H1 (cell line): ENCODE measurements at regions not wholly inside any gene's neighbourhood (a gene's known extent, or its start where the extent isn't known, plus 50 kb on each side); places are given as distances from the start of the nearest gene placed in this dataset.

Source experiments
- CTCF ChIA-PET: fragments of 300-600 bp; sonication (Branson Sonifier 250); formaldehyde crosslinking; loops from one replicate; lab custom pipeline; 2021; ENCODE audit not compliant: partially characterized antibody; lab: Charles Lee
- POLR2A ChIA-PET: fragments of 300-600 bp; sonication (Branson Sonifier 250); formaldehyde crosslinking; loops from one replicate; lab custom pipeline; 2021; ENCODE audit warnings: inconsistent platforms; ENCODE audit not compliant: partially characterized antibody; lab: Charles Lee
- DNase-seq, 2 experiments: peaks; one replicate each; pipeline versions ENCODE4 v3.0.0 to v3.0.0-alpha.2; 2010 to 2022; ENCODE audit warnings: low spot score in 2 of 2, low read depth in 1 of 2, mixed read lengths in 1 of 2
- FAIRE-seq: peaks from 2 replicates; lab custom pipeline; 2011; peaks lifted over from hg19 to GRCh38; lab: Jason Lieb, UNC
- H2AFZ ChIP-seq: 2 replicates; pipeline ENCODE4 v1.8.1; 2012; ENCODE audit warnings: low read length, inconsistent platforms
- H2AK5ac ChIP-seq: 2 replicates; pipeline ENCODE4 v1.6.1; 2013; ENCODE audit warnings: low read depth, low read length
- H2BK120ac ChIP-seq: replicated peaks from 2 replicates; pipeline ENCODE3; 2013; ENCODE audit warnings: low read depth, low read length, inconsistent platforms
- H2BK12ac ChIP-seq: 2 replicates; pipeline ENCODE4 v1.6.1; 2013; ENCODE audit warnings: low read depth, low read length
- H2BK15ac ChIP-seq: 2 replicates; pipeline ENCODE4 v1.6.1; 2013; ENCODE audit warnings: low read length
- H2BK20ac ChIP-seq: 2 replicates; pipeline ENCODE4 v1.6.1; 2013; ENCODE audit warnings: low read length
- H2BK5ac ChIP-seq: 2 replicates; pipeline ENCODE4 v1.6.1; 2013; ENCODE audit warnings: low read depth, low read length
- H3K14ac ChIP-seq: 2 replicates; pipeline ENCODE4 v1.6.1; 2013; ENCODE audit warnings: inconsistent platforms; ENCODE audit not compliant: insufficient read length
- H3K18ac ChIP-seq: 2 replicates; pipeline ENCODE4 v1.6.1; 2013; ENCODE audit warnings: low read length; ENCODE audit errors: extremely low read depth
- H3K23ac ChIP-seq: 2 replicates; pipeline ENCODE4 v1.6.1; 2013; ENCODE audit warnings: inconsistent platforms; ENCODE audit not compliant: insufficient read length
- H3K23me2 ChIP-seq: 2 replicates; pipeline ENCODE4 v1.6.1; 2013; ENCODE audit warnings: low read depth, low read length
- H3K27ac ChIP-seq: 2 replicates; pipeline ENCODE4 v1.6.1; 2011; ENCODE audit warnings: low read depth, low read length, inconsistent platforms
- H3K27me3 ChIP-seq, 4 experiments: replicated peaks in 1 of 4; 1 replicate in 1 of 4; 2 replicates in 3 of 4; pipeline versions ENCODE4 v1.6.1 to v1.8.1; 2011 to 2013; ENCODE audit warnings: low read length in 3 of 4, mild to moderate bottlenecking in 3 of 4, inconsistent platforms in 2 of 4, mixed read lengths in 2 of 4, moderate library complexity in 1 of 4; ENCODE audit not compliant: control insufficient read depth in 3 of 4, insufficient read depth in 3 of 4; ENCODE audit errors: extremely low read depth in 1 of 4
- H3K36me3 ChIP-seq, 4 experiments: 2 replicates each; pipeline versions ENCODE4 v1.6.1 to v1.8.1; 2011 to 2013; ENCODE audit warnings: mild to moderate bottlenecking in 4 of 4, low read length in 3 of 4, moderate library complexity in 2 of 4, control low read depth in 1 of 4, inconsistent platforms in 1 of 4; ENCODE audit not compliant: insufficient read depth in 4 of 4, control insufficient read depth in 2 of 4
- H3K4ac ChIP-seq: replicated peaks from 2 replicates; pipeline ENCODE3; 2013; ENCODE audit warnings: low read length, low read depth, mixed read lengths, inconsistent platforms; ENCODE audit not compliant: insufficient read length
- H3K4me1 ChIP-seq, 4 experiments: replicated peaks in 1 of 4; 1 replicate in 1 of 4; 2 replicates in 3 of 4; pipeline versions ENCODE4 v1.6.1 to v1.8.1; 2011 to 2013; ENCODE audit warnings: low read length in 3 of 4, inconsistent platforms in 2 of 4, mixed read lengths in 1 of 4; ENCODE audit not compliant: insufficient read depth in 4 of 4, control insufficient read depth in 3 of 4
- H3K4me2 ChIP-seq, 2 experiments: 2 replicates each; pipeline versions ENCODE4 v1.6.1 to v1.8.1; 2011 to 2013; ENCODE audit warnings: low read depth in 2 of 2, low read length in 2 of 2, control low read depth in 1 of 2, inconsistent platforms in 1 of 2, mild to moderate bottlenecking in 1 of 2; ENCODE audit not compliant: insufficient read depth in 1 of 2
- H3K4me3 ChIP-seq, 4 experiments: fragments of 200-600, 300-600 bp in 1 of 4; sonication (generic), shearing (Covaris generic), sonication (Bioruptor Twin) in 1 of 4; 2 replicates each; pipeline versions ENCODE4 v1.5.1 to v1.8.1; 2011 to 2016; ENCODE audit warnings: low read length in 4 of 4, low read depth in 3 of 4, control low read depth in 2 of 4, inconsistent platforms in 2 of 4, mild to moderate bottlenecking in 2 of 4, mixed read lengths in 1 of 4, moderate library complexity in 1 of 4; ENCODE audit not compliant: insufficient read depth in 2 of 4; ENCODE audit errors: extremely low read depth in 1 of 4
- H3K56ac ChIP-seq: replicated peaks from 2 replicates; pipeline ENCODE3; 2013; ENCODE audit warnings: low read depth, mild to moderate bottlenecking, mixed read lengths, low read length, inconsistent platforms; ENCODE audit not compliant: insufficient read length
- H3K79me1 ChIP-seq: 2 replicates; pipeline ENCODE4 v1.6.1; 2013; ENCODE audit warnings: low read depth, low read length, control low read depth
- H3K79me2 ChIP-seq, 2 experiments: 2 replicates each; pipeline versions ENCODE4 v1.6.1 to v1.8.1; 2012 to 2013; ENCODE audit warnings: low read length in 2 of 2, mild to moderate bottlenecking in 2 of 2, inconsistent platforms in 1 of 2; ENCODE audit not compliant: insufficient read depth in 2 of 2, control insufficient read depth in 1 of 2
- H3K9ac ChIP-seq, 4 experiments: replicated peaks in 1 of 4; 1 replicate in 1 of 4; 2 replicates in 3 of 4; pipeline versions ENCODE4 v1.6.1 to v1.8.1; 2011 to 2013; ENCODE audit warnings: low read depth in 3 of 4, low read length in 3 of 4, control low read depth in 2 of 4, mild to moderate bottlenecking in 2 of 4, moderate library complexity in 2 of 4, inconsistent platforms in 1 of 4; ENCODE audit errors: extremely low read depth in 1 of 4
- H3K9me3 ChIP-seq, 2 experiments: 2 replicates each; pipeline versions ENCODE4 v1.6.1 to v1.8.1; 2012 to 2013; ENCODE audit warnings: mild to moderate bottlenecking in 2 of 2, moderate library complexity in 2 of 2, control low read depth in 1 of 2, inconsistent platforms in 1 of 2, low read depth in 1 of 2, low read length in 1 of 2, mixed read lengths in 1 of 2; ENCODE audit not compliant: insufficient read depth in 2 of 2
- H4K20me1 ChIP-seq, 2 experiments: replicated peaks in 1 of 2; 2 replicates each; pipeline versions ENCODE3 to v1.8.1; 2011 to 2013; ENCODE audit warnings: inconsistent platforms in 2 of 2, low read length in 2 of 2, mild to moderate bottlenecking in 1 of 2; ENCODE audit not compliant: insufficient read depth in 2 of 2, control insufficient read depth in 1 of 2
- H4K5ac ChIP-seq: 2 replicates; pipeline ENCODE4 v1.6.1; 2013; ENCODE audit warnings: low read length, low read depth, mixed read lengths, inconsistent platforms; ENCODE audit not compliant: insufficient read length
- H4K8ac ChIP-seq: 2 replicates; pipeline ENCODE4 v1.8.0; 2013; ENCODE audit warnings: mild to moderate bottlenecking, moderate library complexity, low read length, inconsistent platforms; ENCODE audit not compliant: insufficient read depth; ENCODE audit errors: extremely low read depth
- H4K91ac ChIP-seq: replicated peaks from 2 replicates; pipeline ENCODE3; 2013; ENCODE audit warnings: low read length, mixed read lengths, inconsistent platforms; ENCODE audit not compliant: insufficient read length
- ATF2 ChIP-seq: IDR thresholded peaks from 2 replicates; pipeline ENCODE4 v1.6.1; 2012; ENCODE audit warnings: low read length, inconsistent platforms
- E2F6 ChIP-seq: IDR thresholded peaks from 2 replicates; pipeline ENCODE4 v1.6.1; 2012; ENCODE audit warnings: inconsistent platforms
- MAFK ChIP-seq: IDR thresholded peaks from 2 replicates; pipeline ENCODE4 v1.6.1; 2012; ENCODE audit warnings: low read depth, mild to moderate bottlenecking, improper control_type of control experiment, low read length
- MAX ChIP-seq: IDR thresholded peaks from 2 replicates; pipeline ENCODE4 v1.6.1; 2012; ENCODE audit warnings: inconsistent platforms
- SIX5 ChIP-seq: IDR thresholded peaks from 2 replicates; pipeline ENCODE4 v1.6.1; 2011; ENCODE audit warnings: mild to moderate bottlenecking, low read depth, low read length
- SP1 ChIP-seq: IDR thresholded peaks from 2 replicates; pipeline ENCODE4 v1.6.1; 2011; ENCODE audit warnings: low read depth, low read length
- TBP ChIP-seq: IDR thresholded peaks from 2 replicates; pipeline ENCODE4 v1.6.1; 2011; ENCODE audit warnings: low read depth, low read length, improper control_type of control experiment
- TCF12 ChIP-seq: IDR thresholded peaks from 2 replicates; pipeline ENCODE4 v1.6.1; 2011; ENCODE audit warnings: low read depth, mild to moderate bottlenecking, low read length
- WGBS, 2 experiments: shearing (Covaris generic) in 1 of 2; methylation state at CpG; one replicate each; pipeline versions ENCODE4 v1.1.6 to v1.1.7; 2013 to 2015; ENCODE audit warnings: low lambda C conversion rate in 2 of 2, mixed read lengths in 2 of 2, inconsistent platforms in 1 of 2, low coverage in 1 of 2, missing lambda C conversion rate in 1 of 2; ENCODE audit not compliant: insufficient replicate concordance in 2 of 2, insufficient coverage in 1 of 2, insufficient read length in 1 of 2; ENCODE audit errors: extremely low coverage in 1 of 2, missing lambda C conversion rate in 1 of 2; 5-methylcytosine and 5-hydroxymethylcytosine counted together

DNA sequence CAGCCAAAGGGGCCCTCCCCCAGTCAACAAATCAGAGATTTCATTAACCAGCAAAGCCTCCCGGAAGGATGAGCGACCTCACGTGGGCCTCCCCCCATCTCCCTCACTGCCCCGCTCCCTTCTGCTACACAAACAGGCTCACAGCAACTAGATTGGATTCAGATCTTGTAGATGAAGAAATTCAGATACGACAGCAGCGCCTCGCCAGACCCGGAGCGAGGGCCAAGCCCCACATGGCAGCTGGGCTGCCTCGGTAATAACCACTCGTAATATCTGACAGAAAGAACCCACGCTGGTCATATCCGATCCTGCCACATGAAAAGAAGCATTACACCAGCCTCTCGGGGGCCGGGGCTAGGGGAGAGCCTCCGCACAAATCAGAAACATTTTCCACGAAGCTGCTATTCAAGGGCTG, 581.3 kb downstream of the BCOR start:
- ChIA-PET CTCF (interaction anchor here (1.5 kb wide), 1 partner anchor 39 kb away, joined by 8 read pairs; no protein-coding TSS in a partner anchor), POLR2A (no interaction called here)
- no peak for FAIRE-seq

More for the DNA sequence above, 581.3 kb downstream of the BCOR start:
- no peaks in the 10 kb centered on the region for H4K20me1 ChIP-seq
- H3K56ac ChIP-seq, result no peak overlapping the region
- H2AK5ac ChIP-seq, result no peak overlapping the region
- H3K4me3 ChIP-seq, result no peak overlapping the region
- no peak overlapping the region for H3K9ac ChIP-seq
- DNase-seq, result no peak
- no peak overlapping the region for H3K23ac ChIP-seq
- no peak overlapping the region for H3K27ac ChIP-seq
- H3K4ac ChIP-seq, result no peak overlapping the region
- H4K5ac ChIP-seq, result no peak overlapping the region
- H3K36me3 ChIP-seq, result no peaks in the 10 kb centered on the region
- H2BK120ac ChIP-seq, result no peak overlapping the region
- no peak overlapping the region for H4K91ac ChIP-seq
- no peak overlapping the region for H2BK5ac ChIP-seq
- no peak overlapping the region for H2AFZ ChIP-seq
- H3K79me2 ChIP-seq, result no peaks in the 10 kb centered on the region
- H2BK15ac ChIP-seq, result no peak overlapping the region
- no peaks in the 10 kb centered on the region for H3K27me3 ChIP-seq
- no peak overlapping the region for H3K18ac ChIP-seq
- WGBS, 2 experiments, result 93% methylated on average over 7 of the region's 17 CpGs; no CpG with 5 or more reads in 1 of the 2 experiments
- TF ChIP-seq TCF12, result no peak
- no peak for TF ChIP-seq ATF2
- no peak for TF ChIP-seq E2F6
- TF ChIP-seq TBP, result no peak
- TF ChIP-seq MAX, result no peak
- no peak for TF ChIP-seq SIX5
- TF ChIP-seq SP1, result no peak
- TF ChIP-seq MAFK, result no peak
- H3K79me1 ChIP-seq, result no peaks in the 10 kb centered on the region
- no peak overlapping the region for H3K14ac ChIP-seq
- H3K4me1 ChIP-seq, result peaks cover 0 to 2% (median 0%) of the 10 kb centered on the region in 4 experiments; a peak in 1 of 7 replicates
- H2BK20ac ChIP-seq, result no peak overlapping the region
- no peaks in the 10 kb centered on the region for H3K23me2 ChIP-seq
- no peaks in the 10 kb centered on the region for H3K9me3 ChIP-seq
- H3K4me2 ChIP-seq, result no peak overlapping the region
- no peak overlapping the region for H2BK12ac ChIP-seq
- H4K8ac ChIP-seq, result no peak overlapping the region
